PFSK-1 (cell line): ENCODE measurements at regions not wholly inside any gene's neighbourhood (a gene's known extent, or its start where the extent isn't known, plus 50 kb on each side); places are given as distances from the start of the nearest gene placed in this dataset.

Experiments used
- REST ChIP-seq, 2 experiments: IDR thresholded peaks; 2 replicates each; pipeline versions ENCODE4 v1.6.1 to v1.8.0; 2011 to 2012; ENCODE audit warnings: low read depth in 2 of 2, low read length in 2 of 2, control low read depth in 1 of 2, inconsistent platforms in 1 of 2, mild to moderate bottlenecking in 1 of 2, moderate library complexity in 1 of 2; ENCODE audit not compliant: insufficient read depth in 1 of 2
- SIN3A ChIP-seq: IDR thresholded peaks from 2 replicates; pipeline ENCODE4 v1.6.1; 2012; ENCODE audit warnings: mild to moderate bottlenecking, low read length, moderate library complexity, borderline replicate concordance; ENCODE audit not compliant: insufficient read depth

- TF ChIP-seq SIN3A (no peak), REST (IDR thresholded peaks at IDR 0.05; ENCODE audit: insufficient read depth in 1 of 2, low read depth in 2 of 2, low read length in 2 of 2) (0 out of 4 replicates have a peak, but pooled peaks of 1 of the 2 experiments have one; percentile 15)
These were observed 626.5 kb upstream of the ZNF608 start for GRCh38 chr5:125372694-125373631.
